D721Med (cell line): ENCODE measurements at regions not wholly inside any gene's neighbourhood (a gene's known extent, or its start where the extent isn't known, plus 50 kb on each side); places are given as distances from the start of the nearest gene placed in this dataset.

ENCODE experiments used
- DNase-seq: peaks from one replicate; pipeline ENCODE4 v3.0.0; 2011; ENCODE audit warnings: low spot score; ENCODE audit not compliant: insufficient read length
- FAIRE-seq: peaks from 2 replicates; lab custom pipeline; 2011; peaks lifted over from hg19 to GRCh38; lab: Jason Lieb, UNC
- CTCF ChIP-seq: IDR thresholded peaks from 2 replicates; pipeline ENCODE4 v1.5.1; 2012; ENCODE audit warnings: mild to moderate bottlenecking, control low read depth; ENCODE audit not compliant: insufficient read depth; ENCODE audit errors: missing control alignments

GRCh38 chr6:121764493-121764892, 329.0 kb downstream of the GJA1 start:
- DNase-seq (no peak), FAIRE-seq (no peak)
- no peak for TF ChIP-seq CTCF

- DNase-seq = no peak
- FAIRE-seq = no peak
- no peak for TF ChIP-seq CTCF
Measured at GRCh38 chr6:121765060-121765459, 329.6 kb downstream of the GJA1 start.

- no peak for DNase-seq
- TF ChIP-seq CTCF = no peak
- no peak for FAIRE-seq
Measured at GRCh38 chr6:121767211-121767610, 331.8 kb downstream of the GJA1 start.

- no peak for TF ChIP-seq CTCF
- no peak for FAIRE-seq
- no peak for DNase-seq
Measured at GRCh38 chr6:121770943-121771342, 335.5 kb downstream of the GJA1 start.

GRCh38 chr6:121771937-121772720, 336.7 kb downstream of the GJA1 start:
- TF ChIP-seq CTCF = no peak
- DNase-seq (no peak), FAIRE-seq (no peak)

- no peak for TF ChIP-seq CTCF
- FAIRE-seq (no peak), DNase-seq (no peak)
Measured at GRCh38 chr6:121776054-121776453, 340.6 kb downstream of the GJA1 start.
